ENCODE measurements at regions not wholly inside any gene's neighbourhood (a gene's known extent, or its start where the extent isn't known, plus 50 kb on each side); places are given as distances from the start of the nearest gene placed in this dataset.

DNA sequence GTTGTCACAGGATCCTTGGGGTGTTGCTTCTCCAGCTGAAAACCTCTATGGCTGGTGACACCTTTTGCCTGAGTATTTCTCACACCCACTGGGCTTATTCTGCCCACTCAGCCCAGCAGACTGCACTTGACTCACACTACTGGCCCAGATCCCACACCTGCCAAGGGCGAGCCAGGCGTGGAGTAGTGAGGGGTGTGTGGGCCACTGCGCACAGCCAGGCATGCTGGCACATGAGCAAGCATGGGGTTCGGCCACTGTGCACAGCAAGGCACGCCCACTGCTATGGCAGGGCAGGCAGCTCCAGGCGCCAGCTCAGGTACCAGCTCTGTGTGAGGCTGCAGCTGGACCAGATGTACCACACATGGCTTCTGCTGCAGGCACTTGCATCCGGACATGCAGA lies 116.5 kb upstream of the MTNR1B start:
- Mint-ChIP-seq H3K4me3 (ENCODE audit: low read depth) (no peak overlapping the region), H3K9me3 (ENCODE audit: low read depth) (no peaks in the 10 kb centered on the region)
- TF ChIP-seq CTCF (IDR thresholded peaks at IDR 0.05; ENCODE audit: unreplicated experiment) = no peak

GRCh38 chr11:92854162-92854561 lies 115.3 kb upstream of the MTNR1B start:
- no peak overlapping the region for H3K4me3 Mint-ChIP-seq (ENCODE audit: low read depth)
- H3K27me3 Mint-ChIP-seq = no peaks in the 10 kb centered on the region
- H3K27ac Mint-ChIP-seq = no peak overlapping the region
- no peaks in the 10 kb centered on the region for H3K9me3 Mint-ChIP-seq (ENCODE audit: low read depth)
- no peaks in the 10 kb centered on the region for H3K36me3 Mint-ChIP-seq (ENCODE audit: insufficient read depth)
- H3K4me1 Mint-ChIP-seq (ENCODE audit: low read depth) = no peaks in the 10 kb centered on the region
- DNase-seq (ENCODE audit: low spot score, unreplicated experiment) = no peak
- TF ChIP-seq CTCF (IDR thresholded peaks at IDR 0.05; ENCODE audit: unreplicated experiment) = no peak

More for the DNA sequence above, 116.5 kb upstream of the MTNR1B start:
- DNase-seq (ENCODE audit: low spot score, unreplicated experiment) = no peak
- H3K27ac Mint-ChIP-seq = no peak overlapping the region
- H3K36me3 Mint-ChIP-seq (ENCODE audit: insufficient read depth) = no peaks in the 10 kb centered on the region
- H3K4me1 Mint-ChIP-seq (ENCODE audit: low read depth) = no peaks in the 10 kb centered on the region
- H3K27me3 Mint-ChIP-seq = no peaks in the 10 kb centered on the region

DNA sequence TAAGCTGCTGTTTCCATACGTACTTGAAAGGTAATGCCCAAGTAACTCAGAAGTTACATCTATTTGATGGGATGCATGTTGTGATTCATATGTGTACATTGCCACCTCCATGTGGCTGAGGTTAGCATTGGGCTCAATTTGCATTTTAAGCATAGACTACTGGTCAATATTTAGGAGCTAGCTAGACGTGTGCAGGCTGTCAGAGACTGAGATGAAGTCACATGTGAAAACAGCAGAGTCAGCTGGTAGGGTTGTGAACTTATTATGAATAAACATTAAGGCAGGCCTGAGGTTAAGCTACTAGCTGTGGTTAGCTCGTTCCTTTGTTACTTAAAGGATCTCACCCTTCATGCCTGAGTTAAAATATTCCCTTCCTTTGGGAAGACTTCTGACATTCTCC lies 114.5 kb upstream of the MTNR1B start:
- Mint-ChIP-seq H3K27ac (no peak overlapping the region), H3K4me1 (ENCODE audit: low read depth) (no peaks in the 10 kb centered on the region), H3K4me3 (ENCODE audit: low read depth) (no peak overlapping the region), H3K27me3 (no peaks in the 10 kb centered on the region), H3K9me3 (ENCODE audit: low read depth) (no peaks in the 10 kb centered on the region), H3K36me3 (ENCODE audit: insufficient read depth) (no peaks in the 10 kb centered on the region)
- TF ChIP-seq CTCF (IDR thresholded peaks at IDR 0.05; ENCODE audit: unreplicated experiment) = no peak
- DNase-seq (ENCODE audit: low spot score, unreplicated experiment) = no peak

DNA sequence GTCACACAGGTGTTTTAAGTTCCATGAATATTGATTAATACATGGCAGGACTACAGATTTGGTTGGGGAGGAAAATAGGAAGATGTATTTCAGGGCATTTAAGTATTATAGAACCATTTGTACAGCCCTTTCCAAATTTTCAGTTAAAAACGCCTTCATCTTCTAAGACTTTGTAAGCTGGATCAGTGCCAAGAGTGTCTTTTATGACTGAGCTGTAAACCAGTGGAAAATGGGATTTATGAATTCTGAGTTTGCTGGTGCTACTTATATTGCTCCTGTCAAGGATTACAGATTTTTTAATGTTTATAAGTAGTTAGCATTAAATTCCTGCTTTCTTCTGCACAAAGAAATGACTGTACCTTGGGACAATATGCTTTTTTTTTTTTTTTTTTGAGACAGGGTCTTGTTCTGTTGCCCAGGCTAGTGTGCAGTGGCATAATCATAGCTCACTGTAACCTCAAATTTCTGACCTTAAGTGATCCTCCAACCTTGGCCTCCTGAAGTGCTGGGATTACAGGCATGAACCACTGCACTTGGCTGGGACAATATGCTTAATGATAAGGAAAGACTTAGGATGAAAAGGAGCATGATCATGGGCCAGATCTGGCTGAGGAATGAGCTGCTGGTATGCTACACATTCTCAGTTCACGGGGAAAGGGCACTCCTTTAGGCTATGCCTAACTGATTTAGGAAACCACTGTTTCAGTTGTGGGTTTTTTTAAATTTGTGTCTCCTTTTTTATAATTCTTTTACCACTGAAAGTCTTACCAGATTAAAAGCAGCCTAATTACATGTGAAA lies 113.6 kb upstream of the MTNR1B start:
- H3K4me3 Mint-ChIP-seq (ENCODE audit: low read depth) = no peak overlapping the region
- no peak for TF ChIP-seq CTCF (IDR thresholded peaks at IDR 0.05; ENCODE audit: unreplicated experiment)
- H3K27me3 Mint-ChIP-seq = no peaks in the 10 kb centered on the region
- no peaks in the 10 kb centered on the region for H3K4me1 Mint-ChIP-seq (ENCODE audit: low read depth)
- no peak for DNase-seq (ENCODE audit: low spot score, unreplicated experiment)
- no peaks in the 10 kb centered on the region for H3K9me3 Mint-ChIP-seq (ENCODE audit: low read depth)
- no peaks in the 10 kb centered on the region for H3K36me3 Mint-ChIP-seq (ENCODE audit: insufficient read depth)
- no peak overlapping the region for H3K27ac Mint-ChIP-seq

GRCh38 chr11:92857407-92857806 lies 112.0 kb upstream of the MTNR1B start:
- H3K27me3 Mint-ChIP-seq = no peaks in the 10 kb centered on the region
- no peaks in the 10 kb centered on the region for H3K4me1 Mint-ChIP-seq (ENCODE audit: low read depth)
- no peak overlapping the region for H3K4me3 Mint-ChIP-seq (ENCODE audit: low read depth)
- H3K27ac Mint-ChIP-seq = no peak overlapping the region
- H3K9me3 Mint-ChIP-seq (ENCODE audit: low read depth) = no peaks in the 10 kb centered on the region
- no peak for TF ChIP-seq CTCF (IDR thresholded peaks at IDR 0.05; ENCODE audit: unreplicated experiment)
- no peaks in the 10 kb centered on the region for H3K36me3 Mint-ChIP-seq (ENCODE audit: insufficient read depth)
- no peak for DNase-seq (ENCODE audit: low spot score, unreplicated experiment)

Measured in progenitor cell of endocrine pancreas (in vitro differentiated cells).